Activated CD4-positive, alpha-beta T cell treated with anti-CD3 and anti-CD28 coated beads, Interleukin-2, amount 10 ng/mL, durations not matched to agents 7 days and 5 days (primary cell): ENCODE measurements at regions not wholly inside any gene's neighbourhood (a gene's known extent, or its start where the extent isn't known, plus 50 kb on each side); places are given as distances from the start of the nearest gene placed in this dataset.
"Not testable (repeated sequence)": the region's sequence is repeated elsewhere in the genome, so short reads cannot be mapped to it uniquely, and the experiment has no call there.

Experiments
- CTCF ChIA-PET: fragments of 350-600 bp; sonication (Branson Sonifier 250); formaldehyde crosslinking; loops from one replicate; lab custom pipeline; 2021; ENCODE audit warnings: antibody characterized with exemption; lab: Charles Lee
- POLR2A ChIA-PET: fragments of 350-600 bp; sonication (Branson Sonifier 250); formaldehyde crosslinking; loops from one replicate; lab custom pipeline; 2021; ENCODE audit warnings: antibody characterized with exemption; lab: Charles Lee
- DNase-seq: peaks from one replicate; pipeline ENCODE4 v3.0.0-alpha.2; 2020
- H3K27ac Mint-ChIP-seq: one replicate; pipeline ENCODE4 v1.8.0; 2021; ENCODE audit warnings: mild to moderate bottlenecking, moderate library complexity, mixed read lengths
- H3K27me3 Mint-ChIP-seq: one replicate; pipeline ENCODE4 v1.8.0; 2021; ENCODE audit warnings: mixed read lengths
- H3K36me3 Mint-ChIP-seq: one replicate; pipeline ENCODE4 v1.8.0; 2021; ENCODE audit warnings: low read depth, mixed read lengths
- H3K4me1 Mint-ChIP-seq: one replicate; pipeline ENCODE4 v1.8.0; 2021; ENCODE audit warnings: mixed read lengths
- H3K4me3 Mint-ChIP-seq: one replicate; pipeline ENCODE4 v1.8.0; 2021; ENCODE audit warnings: mild to moderate bottlenecking, moderate library complexity, mixed read lengths
- H3K9me3 Mint-ChIP-seq: one replicate; pipeline ENCODE4 v1.8.0; 2021; ENCODE audit warnings: mixed read lengths

- H3K4me3 Mint-ChIP-seq: no peak overlapping the region
- POLR2A ChIA-PET: no interaction called here
- no peaks in the 10 kb centered on the region for H3K36me3 Mint-ChIP-seq
These were observed 85.6 kb upstream of the SNX7 start for GRCh38 chr1:98575955-98576354.

DNA sequence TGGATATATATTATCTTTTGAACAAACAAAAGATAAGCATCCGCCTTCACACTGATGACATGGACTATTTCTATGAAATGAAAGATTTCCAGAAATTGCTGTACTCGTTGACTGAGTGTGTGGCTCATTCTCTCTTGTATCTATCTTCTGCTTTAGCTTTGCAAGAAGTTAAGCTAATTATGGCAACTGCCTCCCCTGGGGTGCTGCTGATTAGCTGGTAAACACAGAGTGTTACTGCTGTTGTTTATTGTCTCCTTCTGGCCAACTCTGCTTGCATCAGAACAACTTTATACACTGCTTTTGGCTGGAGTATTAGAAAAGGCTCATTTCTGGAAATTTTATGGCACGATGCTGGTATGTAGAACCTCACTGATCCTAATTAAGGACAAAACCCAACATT, 95.6 kb upstream of the SNX7 start:
- Mint-ChIP-seq H3K36me3 (no peaks in the 10 kb centered on the region), H3K27ac (no peak overlapping the region), H3K4me1 (no peaks in the 10 kb centered on the region), H3K9me3 (peaks cover 9% of the 10 kb centered on the region), H3K27me3 (no peaks in the 10 kb centered on the region), H3K4me3 (no peak overlapping the region)
- ChIA-PET POLR2A (no interaction called here), CTCF (interaction anchor here (0.5 kb wide), 1 partner anchor 147 kb away, joined by 3 read pairs; no protein-coding TSS in a partner anchor)
- no peak for DNase-seq

More at GRCh38 chr1:98575955-98576354, 85.6 kb upstream of the SNX7 start:
- no peaks in the 10 kb centered on the region for H3K9me3 Mint-ChIP-seq
- no peak for DNase-seq
- H3K27ac Mint-ChIP-seq: no peak overlapping the region
- CTCF ChIA-PET: no interaction called here
- no peaks in the 10 kb centered on the region for H3K4me1 Mint-ChIP-seq
- no peaks in the 10 kb centered on the region for H3K27me3 Mint-ChIP-seq

- Mint-ChIP-seq H3K4me1 (no peaks in the 10 kb centered on the region), H3K36me3 (no peaks in the 10 kb centered on the region), H3K4me3 (no peak overlapping the region), H3K27me3 (no peaks in the 10 kb centered on the region), H3K27ac (no peak overlapping the region), H3K9me3 (peaks cover 9% of the 10 kb centered on the region)
- ChIA-PET POLR2A (no interaction called here), CTCF (no interaction called here)
- DNase-seq: no peak
These were observed 102.2 kb upstream of the SNX7 start for GRCh38 chr1:98559291-98559690.

DNA sequence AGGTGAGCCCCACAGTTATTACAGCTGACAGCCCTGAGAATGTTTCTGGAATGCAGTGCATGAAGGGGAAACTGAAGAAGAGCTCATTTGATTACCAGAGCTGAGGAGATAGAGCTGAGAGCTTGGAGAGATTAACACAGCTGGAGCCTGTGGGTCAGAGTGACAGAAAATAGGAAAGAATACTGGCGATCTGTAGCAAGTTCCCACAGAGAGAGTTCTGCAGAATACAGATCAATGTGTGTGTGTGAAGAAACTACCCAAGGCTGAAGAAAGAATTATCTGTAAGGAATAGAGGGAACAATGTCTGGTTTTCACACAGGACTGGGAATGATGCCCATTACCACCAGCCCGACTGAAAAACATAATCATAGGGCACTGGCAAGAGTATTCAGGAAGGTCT, 103.6 kb upstream of the SNX7 start:
- POLR2A ChIA-PET: interaction anchor here (0.7 kb wide), 1 partner anchor 37 kb away, joined by 4 read pairs; no protein-coding TSS in a partner anchor
- CTCF ChIA-PET: no interaction called here

GRCh38 chr1:98556521-98557158, 104.9 kb upstream of the SNX7 start:
- Mint-ChIP-seq H3K36me3 (no peaks in the 10 kb centered on the region), H3K4me3 (no peak overlapping the region), H3K4me1 (no peaks in the 10 kb centered on the region), H3K27me3 (no peaks in the 10 kb centered on the region), H3K27ac (no peak overlapping the region), H3K9me3 (peaks cover 2% of the 10 kb centered on the region)
- no peak for DNase-seq
- ChIA-PET POLR2A (no interaction called here), CTCF (no interaction called here)

More for the DNA sequence above, 103.6 kb upstream of the SNX7 start:
- H3K27ac Mint-ChIP-seq: no peak overlapping the region
- H3K9me3 Mint-ChIP-seq: peaks cover 7% of the 10 kb centered on the region
- H3K4me3 Mint-ChIP-seq: no peak overlapping the region
- no peak for DNase-seq
- no peaks in the 10 kb centered on the region for H3K36me3 Mint-ChIP-seq
- H3K27me3 Mint-ChIP-seq: no peaks in the 10 kb centered on the region
- H3K4me1 Mint-ChIP-seq: no peaks in the 10 kb centered on the region

DNA sequence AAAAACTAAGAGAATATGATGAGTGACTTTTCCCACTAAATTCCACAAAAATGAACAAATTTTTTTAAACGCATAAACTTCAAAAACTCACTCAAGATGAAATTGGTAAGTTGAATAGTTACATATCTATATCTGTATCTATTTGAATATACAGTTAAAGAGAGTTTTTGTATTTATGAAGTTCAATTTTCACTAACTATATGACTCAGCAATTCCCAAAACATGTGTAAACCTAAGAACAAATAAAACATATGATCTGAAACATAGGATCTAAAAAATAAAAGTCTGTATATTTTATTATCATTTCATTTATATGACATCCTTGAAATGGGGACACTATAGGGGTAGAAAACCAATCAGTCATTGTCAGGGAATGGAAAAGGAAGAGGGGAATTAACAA, 105.7 kb upstream of the SNX7 start:
- ChIA-PET POLR2A (no interaction called here), CTCF (no interaction called here)
- Mint-ChIP-seq H3K27ac (no peak overlapping the region), H3K36me3 (no peaks in the 10 kb centered on the region), H3K27me3 (no peaks in the 10 kb centered on the region), H3K9me3 (peaks cover under 1% of the 10 kb centered on the region), H3K4me3 (no peak overlapping the region), H3K4me1 (no peaks in the 10 kb centered on the region)
- DNase-seq: no peak

DNA sequence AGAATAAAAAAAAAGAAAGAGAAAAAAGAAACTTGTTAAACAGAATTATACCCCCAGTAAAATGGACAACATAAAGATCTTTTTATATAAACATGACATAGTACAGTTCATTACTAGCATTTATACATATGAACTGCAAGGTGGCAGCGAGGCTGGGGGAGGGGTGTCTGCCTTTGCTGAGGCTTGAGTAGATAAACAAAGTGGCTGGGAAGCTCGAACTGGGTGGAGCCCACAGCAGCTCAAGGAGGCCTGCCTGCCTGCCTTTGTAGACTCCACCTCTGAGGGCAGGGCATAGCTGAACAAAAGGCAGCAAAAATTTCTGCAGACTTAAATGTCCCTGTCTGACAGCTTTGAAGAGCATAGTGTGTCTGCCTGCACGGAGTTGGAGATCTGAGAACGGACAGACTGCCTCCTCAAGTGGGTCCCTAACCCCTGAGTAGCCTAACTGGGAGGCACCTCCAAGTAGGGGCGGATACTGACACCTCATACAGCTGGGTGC, 108.9 kb upstream of the SNX7 start:
- DNase-seq, H3K36me3 Mint-ChIP-seq, POLR2A ChIA-PET, H3K9me3 Mint-ChIP-seq, H3K4me3 Mint-ChIP-seq, CTCF ChIA-PET, H3K4me1 Mint-ChIP-seq, H3K27ac Mint-ChIP-seq, H3K27me3 Mint-ChIP-seq: not testable (repeated sequence)

GRCh38 chr1:98550076-98550475, 111.4 kb upstream of the SNX7 start:
- ChIA-PET POLR2A (no interaction called here), CTCF (interaction anchor here (0.6 kb wide), 1 partner anchor 1631 kb away, joined by 3 read pairs; no protein-coding TSS in a partner anchor)
- Mint-ChIP-seq H3K9me3 (no peaks in the 10 kb centered on the region), H3K4me3 (no peak overlapping the region), H3K36me3 (no peaks in the 10 kb centered on the region), H3K27me3 (no peaks in the 10 kb centered on the region), H3K27ac (no peak overlapping the region), H3K4me1 (no peaks in the 10 kb centered on the region)
- DNase-seq: no peak

DNA sequence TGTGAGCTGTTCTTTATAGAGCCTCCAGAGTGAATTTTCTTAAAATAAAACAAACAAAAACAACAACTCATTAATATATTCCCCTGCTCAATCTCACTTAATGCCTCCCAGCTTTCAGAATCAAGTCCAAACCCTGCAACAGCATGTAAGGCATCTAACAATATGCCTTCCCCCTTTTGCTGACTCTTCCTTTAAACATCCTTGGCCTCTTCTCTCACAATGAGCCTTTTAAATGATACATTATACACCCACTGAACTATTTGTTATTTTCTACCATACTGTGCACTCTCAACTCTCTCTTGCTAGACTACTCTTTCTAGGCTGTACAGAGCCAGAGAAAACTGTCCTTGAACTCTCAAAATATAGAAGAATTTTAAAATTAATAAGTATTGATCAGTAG, 115.2 kb upstream of the SNX7 start:
- no peaks in the 10 kb centered on the region for H3K9me3 Mint-ChIP-seq
- DNase-seq: no peak
- no peak overlapping the region for H3K4me3 Mint-ChIP-seq
- CTCF ChIA-PET: no interaction called here
- no peaks in the 10 kb centered on the region for H3K36me3 Mint-ChIP-seq
- H3K4me1 Mint-ChIP-seq: no peaks in the 10 kb centered on the region
- H3K27me3 Mint-ChIP-seq: no peaks in the 10 kb centered on the region
- no peak overlapping the region for H3K27ac Mint-ChIP-seq
- POLR2A ChIA-PET: no interaction called here

DNA sequence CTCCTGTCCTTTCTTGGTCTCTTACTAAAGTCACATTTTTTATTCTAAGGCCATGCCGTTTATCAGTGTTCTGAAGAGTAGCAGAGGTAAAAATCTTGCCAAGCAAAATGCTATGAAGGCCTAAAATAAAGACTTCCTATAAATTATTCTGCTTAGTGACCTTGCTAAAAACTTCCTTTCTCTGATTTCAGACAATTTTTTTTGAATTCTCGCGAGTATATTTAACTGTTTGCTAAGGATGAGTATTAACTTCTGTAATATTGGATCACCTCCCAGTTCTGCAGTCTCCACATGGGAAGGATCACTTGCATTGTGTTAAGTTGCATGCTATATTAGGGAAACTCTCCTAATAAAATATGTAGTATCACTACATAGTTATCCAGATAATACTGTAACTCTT, 123.4 kb upstream of the SNX7 start:
- POLR2A ChIA-PET: no interaction called here
- CTCF ChIA-PET: no interaction called here
- H3K27ac Mint-ChIP-seq: no peak overlapping the region
- no peaks in the 10 kb centered on the region for H3K36me3 Mint-ChIP-seq
- DNase-seq: no peak
- no peak overlapping the region for H3K4me3 Mint-ChIP-seq
- no peaks in the 10 kb centered on the region for H3K27me3 Mint-ChIP-seq
- H3K4me1 Mint-ChIP-seq: no peaks in the 10 kb centered on the region
- H3K9me3 Mint-ChIP-seq: no peaks in the 10 kb centered on the region

GRCh38 chr1:98523256-98523655, 138.3 kb upstream of the SNX7 start:
- H3K27me3 Mint-ChIP-seq: no peaks in the 10 kb centered on the region
- peaks cover 13% of the 10 kb centered on the region for H3K9me3 Mint-ChIP-seq
- DNase-seq: no peak
- H3K4me3 Mint-ChIP-seq: no peak overlapping the region
- H3K4me1 Mint-ChIP-seq: no peaks in the 10 kb centered on the region
- POLR2A ChIA-PET: no interaction called here
- CTCF ChIA-PET: no interaction called here
- H3K36me3 Mint-ChIP-seq: no peaks in the 10 kb centered on the region
- H3K27ac Mint-ChIP-seq: no peak overlapping the region

DNA sequence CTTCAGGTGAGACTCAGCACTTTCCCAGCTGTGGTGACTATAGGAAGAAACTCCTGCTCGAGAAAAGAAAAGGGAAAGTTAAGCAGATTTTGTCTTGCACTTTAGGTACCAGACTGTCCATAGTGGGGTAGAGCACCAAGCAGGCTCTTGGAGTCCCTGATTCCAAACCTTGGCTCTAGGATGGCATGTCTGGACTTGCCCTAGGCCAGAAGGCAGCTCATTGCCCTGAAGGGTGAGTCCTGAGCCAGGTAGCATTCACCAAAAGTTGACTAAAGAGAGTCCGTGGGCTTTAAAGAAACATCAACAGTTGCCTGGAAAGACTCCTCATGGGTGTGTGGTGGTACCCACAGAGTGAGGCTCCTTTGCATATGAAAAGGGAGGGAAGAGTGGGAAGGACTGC, 145.2 kb upstream of the SNX7 start:
- DNase-seq: no peak
- no peaks in the 10 kb centered on the region for H3K27me3 Mint-ChIP-seq
- no peaks in the 10 kb centered on the region for H3K4me1 Mint-ChIP-seq
- CTCF ChIA-PET: no interaction called here
- no peak overlapping the region for H3K4me3 Mint-ChIP-seq
- no peak overlapping the region for H3K27ac Mint-ChIP-seq
- no peaks in the 10 kb centered on the region for H3K36me3 Mint-ChIP-seq
- peaks cover 2% of the 10 kb centered on the region for H3K9me3 Mint-ChIP-seq
- POLR2A ChIA-PET: no interaction called here

DNA sequence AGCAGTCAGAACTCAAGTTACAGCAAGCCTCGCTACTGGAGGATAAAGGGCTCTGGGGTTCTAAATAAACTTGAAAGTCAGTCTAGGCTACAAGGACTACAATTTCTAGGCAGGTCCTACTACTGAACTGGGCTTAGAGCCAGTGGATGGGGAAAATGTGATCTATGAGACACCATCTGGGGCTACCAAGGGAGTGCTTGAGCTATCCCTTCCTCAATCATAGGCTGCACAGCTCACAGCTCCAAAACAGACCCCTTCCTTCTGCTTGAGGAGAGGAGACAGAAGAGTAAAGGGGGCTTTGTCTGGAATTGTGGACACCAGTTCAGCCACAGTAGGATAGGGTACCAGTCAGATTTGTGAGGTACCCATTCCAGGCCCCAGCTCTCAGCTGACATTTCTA, 145.8 kb upstream of the SNX7 start:
- ChIA-PET CTCF (interaction anchor here (0.6 kb wide), 1 partner anchor 949 kb away, joined by 3 read pairs; no protein-coding TSS in a partner anchor), POLR2A (no interaction called here)
- Mint-ChIP-seq H3K27me3 (no peaks in the 10 kb centered on the region), H3K36me3 (no peaks in the 10 kb centered on the region), H3K4me3 (no peak overlapping the region), H3K27ac (no peak overlapping the region), H3K9me3 (peaks cover 2% of the 10 kb centered on the region), H3K4me1 (no peaks in the 10 kb centered on the region)
- no peak for DNase-seq

GRCh38 chr1:98512216-98512615, 149.3 kb upstream of the SNX7 start:
- H3K36me3 Mint-ChIP-seq, H3K4me1 Mint-ChIP-seq, POLR2A ChIA-PET, CTCF ChIA-PET, DNase-seq, H3K9me3 Mint-ChIP-seq, H3K27ac Mint-ChIP-seq, H3K4me3 Mint-ChIP-seq, H3K27me3 Mint-ChIP-seq: not testable (repeated sequence)
